Bronchial epithelial cell (primary cell): ENCODE measurements at regions not wholly inside any gene's neighbourhood (a gene's known extent, or its start where the extent isn't known, plus 50 kb on each side); places are given as distances from the start of the nearest gene placed in this dataset.
A peak's percentile ranks its signal among the peaks of the same experiment; 100 is the strongest.

ENCODE experiments used
- DNase-seq: peaks from one replicate; pipeline ENCODE4 v3.0.0-alpha.2; 2010; ENCODE audit warnings: low read depth
- FAIRE-seq: peaks from 2 replicates; lab custom pipeline; 2011; peaks lifted over from hg19 to GRCh38; lab: Jason Lieb, UNC
- H3K27me3 ChIP-seq: 2 replicates; pipeline ENCODE4 v1.5.1; 2011; ENCODE audit warnings: low read length; ENCODE audit not compliant: control insufficient read depth, insufficient read depth
- H3K36me3 ChIP-seq: 2 replicates; pipeline ENCODE4 v1.5.1; 2011; ENCODE audit warnings: low read length; ENCODE audit not compliant: control insufficient read depth, insufficient read depth
- H3K4me3 ChIP-seq: 2 replicates; pipeline ENCODE4 v1.5.1; 2011; ENCODE audit warnings: mild to moderate bottlenecking, low read depth, low read length, control low read depth
- TF ChIP-seq, protein P1 (sequence below): IDR thresholded peaks from 2 replicates; pipeline ENCODE4 v1.5.1; 2011; ENCODE audit warnings: mild to moderate bottlenecking, moderate library complexity, low read length, control low read depth, inconsistent platforms; ENCODE audit not compliant: insufficient read depth, severe bottlenecking

DNA sequence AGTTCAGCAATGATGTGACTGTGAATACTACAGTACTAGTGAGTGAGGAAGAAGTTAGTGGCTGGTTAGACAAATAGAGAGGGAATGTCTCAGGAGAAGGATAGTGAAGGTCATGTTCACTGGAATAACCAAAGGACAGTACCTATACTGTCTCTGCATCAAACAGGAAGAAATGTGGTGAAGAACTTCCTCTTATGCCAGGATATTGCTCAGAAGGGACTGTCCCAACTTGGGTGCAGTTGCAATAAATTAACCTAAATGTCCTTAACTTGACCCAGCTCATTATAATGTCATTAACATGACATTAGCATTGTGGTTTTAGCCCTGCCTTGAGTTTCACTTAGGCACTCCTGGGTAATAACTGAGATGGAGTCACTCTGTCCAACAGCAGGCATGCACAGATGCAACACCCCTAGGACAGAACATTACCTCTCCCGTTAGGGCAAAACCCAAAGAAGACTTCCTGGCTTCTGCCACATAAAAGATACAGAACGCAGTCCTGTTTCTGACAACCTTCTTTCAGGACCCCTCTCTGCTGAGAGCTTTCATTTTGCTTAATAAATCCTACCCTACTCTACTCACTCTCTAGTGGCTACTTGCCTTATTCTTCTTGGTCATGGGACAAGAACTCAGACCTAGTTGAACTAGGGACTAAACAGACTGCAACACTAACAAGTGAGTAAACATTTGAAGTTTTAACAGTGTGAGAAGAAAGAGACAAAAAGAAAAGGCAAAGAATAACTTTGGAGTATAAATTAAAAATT, 1591.6 kb upstream of the MIR17HG start:
- Histone ChIP-seq H3K36me3 (no peaks in the 10 kb centered on the region), H3K4me3 (no peak overlapping the region), H3K27me3 (no peaks in the 10 kb centered on the region)
- TF ChIP-seq, protein P1, sequence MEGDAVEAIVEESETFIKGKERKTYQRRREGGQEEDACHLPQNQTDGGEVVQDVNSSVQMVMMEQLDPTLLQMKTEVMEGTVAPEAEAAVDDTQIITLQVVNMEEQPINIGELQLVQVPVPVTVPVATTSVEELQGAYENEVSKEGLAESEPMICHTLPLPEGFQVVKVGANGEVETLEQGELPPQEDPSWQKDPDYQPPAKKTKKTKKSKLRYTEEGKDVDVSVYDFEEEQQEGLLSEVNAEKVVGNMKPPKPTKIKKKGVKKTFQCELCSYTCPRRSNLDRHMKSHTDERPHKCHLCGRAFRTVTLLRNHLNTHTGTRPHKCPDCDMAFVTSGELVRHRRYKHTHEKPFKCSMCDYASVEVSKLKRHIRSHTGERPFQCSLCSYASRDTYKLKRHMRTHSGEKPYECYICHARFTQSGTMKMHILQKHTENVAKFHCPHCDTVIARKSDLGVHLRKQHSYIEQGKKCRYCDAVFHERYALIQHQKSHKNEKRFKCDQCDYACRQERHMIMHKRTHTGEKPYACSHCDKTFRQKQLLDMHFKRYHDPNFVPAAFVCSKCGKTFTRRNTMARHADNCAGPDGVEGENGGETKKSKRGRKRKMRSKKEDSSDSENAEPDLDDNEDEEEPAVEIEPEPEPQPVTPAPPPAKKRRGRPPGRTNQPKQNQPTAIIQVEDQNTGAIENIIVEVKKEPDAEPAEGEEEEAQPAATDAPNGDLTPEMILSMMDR: no peak
- no peak for FAIRE-seq
- DNase-seq: no peak

DNA sequence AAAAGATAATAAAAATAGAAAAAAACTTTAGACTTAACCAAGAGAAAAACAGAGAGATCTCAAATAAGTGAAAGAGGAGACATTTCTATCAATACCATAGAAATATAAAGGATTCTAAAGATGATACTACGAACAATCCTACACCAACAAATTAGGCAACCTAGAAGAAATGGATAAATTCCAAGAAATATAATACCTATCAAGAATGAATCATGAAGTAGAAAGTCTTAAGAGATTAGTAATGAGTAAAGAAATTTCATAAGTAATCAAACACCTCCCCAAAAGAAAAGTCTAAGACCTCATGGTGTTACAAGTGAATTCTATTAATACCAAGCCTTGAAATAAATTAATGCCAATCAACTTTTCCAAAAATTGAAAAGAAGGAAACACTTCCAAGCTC, 1584.5 kb upstream of the MIR17HG start:
- Histone ChIP-seq H3K4me3 (no peak overlapping the region), H3K27me3 (no peaks in the 10 kb centered on the region), H3K36me3 (no peaks in the 10 kb centered on the region)
- DNase-seq (peak; percentile 85), FAIRE-seq (no peak)
- TF ChIP-seq, protein P1: no peak

DNA sequence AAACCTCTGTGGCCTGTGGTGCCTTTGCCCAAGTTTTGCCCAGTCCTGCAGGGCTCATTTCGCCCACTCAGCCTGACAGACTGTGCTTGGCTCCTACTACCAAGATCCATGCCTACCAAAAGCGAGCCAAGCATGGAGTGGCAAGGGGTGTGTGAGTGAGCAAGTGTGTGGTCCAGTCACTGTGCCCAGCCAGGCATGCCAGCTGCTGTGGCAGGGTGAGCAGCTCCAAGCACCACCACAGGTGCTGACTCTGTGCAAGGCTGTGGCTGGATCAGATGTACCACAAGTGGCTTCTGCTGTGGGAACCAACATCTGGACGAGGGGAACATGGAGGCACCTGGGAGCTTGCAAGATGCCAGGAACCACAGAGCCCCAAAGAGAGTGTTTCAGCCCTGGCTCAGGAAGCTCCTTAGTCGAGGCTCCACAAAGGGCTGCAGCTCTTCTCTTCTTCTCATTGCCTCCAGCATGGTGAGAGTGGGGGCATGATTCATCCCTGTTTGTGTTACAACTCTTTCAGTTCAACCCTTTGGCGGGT, 1564.2 kb upstream of the MIR17HG start:
- Histone ChIP-seq H3K4me3 (no peak overlapping the region), H3K36me3 (no peaks in the 10 kb centered on the region), H3K27me3 (no peaks in the 10 kb centered on the region)
- TF ChIP-seq, protein P1: no peak
- FAIRE-seq: no peak
- DNase-seq: no peak

DNA sequence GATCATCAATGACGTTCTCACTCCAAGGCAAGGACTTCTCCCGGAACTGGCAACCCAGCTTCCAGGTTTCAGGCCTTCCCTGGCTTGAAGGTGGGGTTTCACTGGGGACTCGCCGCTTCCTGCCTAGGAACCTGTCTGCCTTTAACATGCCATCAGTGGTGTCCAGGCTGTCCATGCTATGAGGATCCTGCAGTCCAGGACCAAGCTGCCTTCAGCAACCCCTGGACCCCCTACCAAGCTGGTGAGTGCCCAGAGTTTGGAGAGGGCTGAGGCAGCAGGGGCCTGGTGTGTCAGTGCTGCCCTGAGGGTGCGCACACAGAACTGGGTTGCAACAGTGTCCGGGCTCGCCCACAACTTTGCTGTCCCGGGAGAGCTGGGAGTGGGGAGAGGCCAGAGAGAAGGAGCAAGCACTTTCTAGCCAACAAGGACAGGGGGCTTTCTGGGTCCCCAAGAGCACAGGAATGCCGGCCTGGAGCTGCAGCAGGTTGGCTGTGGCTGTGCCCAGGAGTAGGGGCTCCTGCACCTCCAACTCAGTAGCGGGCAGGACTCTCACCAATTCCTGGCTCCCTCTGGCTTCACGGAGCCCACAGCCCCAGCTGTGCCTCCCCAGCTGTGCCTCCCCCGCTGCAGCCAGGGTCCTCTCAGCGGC, 1563.2 kb upstream of the MIR17HG start:
- H3K4me3 ChIP-seq: no peak overlapping the region
- no peak for DNase-seq
- peak; percentile 88 for FAIRE-seq

DNA sequence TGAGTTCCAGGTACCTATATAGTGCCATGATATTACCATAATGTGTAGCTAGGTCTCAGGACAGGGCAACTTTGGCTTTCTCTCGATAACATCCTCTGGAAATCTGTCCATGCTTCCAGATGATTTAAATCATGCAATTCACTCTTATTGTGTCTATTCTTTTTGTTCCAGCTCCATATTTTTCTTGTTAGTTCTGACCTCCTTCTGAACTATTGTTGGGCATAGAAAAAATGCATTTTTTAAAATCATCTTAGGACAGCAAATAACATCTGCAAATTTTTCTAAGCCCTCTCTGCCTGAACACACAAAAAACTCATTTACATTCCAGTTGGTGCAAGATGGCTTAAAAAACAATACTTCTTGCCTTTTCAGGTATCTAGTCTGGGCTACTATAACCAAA, 1561.0 kb upstream of the MIR17HG start:
- Histone ChIP-seq H3K27me3 (no peaks in the 10 kb centered on the region), H3K4me3 (no peak overlapping the region), H3K36me3 (no peaks in the 10 kb centered on the region)
- no peak for DNase-seq
- TF ChIP-seq, protein P1: no peak
- no peak for FAIRE-seq

More for the DNA sequence above, 1563.2 kb upstream of the MIR17HG start:
- Histone ChIP-seq H3K27me3 (no peaks in the 10 kb centered on the region), H3K36me3 (no peaks in the 10 kb centered on the region)
- TF ChIP-seq, protein P1: no peak
